Prostate gland (tissue), 2 donors: ENCODE measurements at regions not wholly inside any gene's neighbourhood (a gene's known extent, or its start where the extent isn't known, plus 50 kb on each side); places are given as distances from the start of the nearest gene placed in this dataset.

Source experiments
- DNase-seq: peaks from one replicate; pipeline ENCODE4 v3.0.0-alpha.2; 2019; ENCODE audit warnings: low spot score
- H3K27ac ChIP-seq, 2 donors: fragments of 200-600 bp; sonication (generic); 2 replicates each; pipeline ENCODE4 v1.5.1; 2017 to 2019
- H3K27me3 ChIP-seq: fragments of 200-600 bp; sonication (generic); replicated peaks from 2 replicates; pipeline ENCODE4 v1.5.1; 2019; ENCODE audit not compliant: insufficient read depth
- H3K36me3 ChIP-seq, 2 donors: fragments of 200-600 bp; sonication (generic); 1 replicate in 1 of 2; 2 replicates in 1 of 2; pipeline versions ENCODE4 v1.5.1 to v1.8.1; 2017 to 2019
- H3K4me1 ChIP-seq: fragments of 200-600 bp; sonication (generic); replicated peaks from 2 replicates; pipeline ENCODE4 v1.5.1; 2019
- H3K4me3 ChIP-seq, 2 donors: fragments of 200-600 bp; sonication (generic); 2 replicates each; pipeline ENCODE4 v1.5.1; 2017 to 2019
- H3K9me3 ChIP-seq: fragments of 200-600 bp; sonication (generic); 2 replicates; pipeline ENCODE4 v1.5.1; 2017
- CTCF ChIP-seq, 4 experiments: fragments of 200-600 bp in 2 of 4; fragments of 450-650 bp in 2 of 4; sonication (generic) in 2 of 4; IDR thresholded peaks; 1 replicate in 3 of 4; 2 replicates in 1 of 4; pipeline ENCODE4 v1.5.1; 2016 to 2019; ENCODE audit warnings: antibody characterized with exemption in 4 of 4, mild to moderate bottlenecking in 2 of 4, moderate library complexity in 2 of 4
- POLR2A ChIP-seq: fragments of 450-650 bp; IDR thresholded peaks from one replicate; pipeline ENCODE4 v1.6.1; 2016; ENCODE audit warnings: antibody characterized with exemption, mild to moderate bottlenecking
- POLR2AphosphoS5 ChIP-seq: sonication (generic); formaldehyde crosslinking; IDR thresholded peaks from one replicate; pipeline ENCODE4 v1.6.1; 2017; ENCODE audit warnings: antibody characterized with exemption
- WGBS: methylation state at CpG from one replicate; pipeline ENCODE4 v1.1.5; 2018; 5-methylcytosine and 5-hydroxymethylcytosine counted together
- intact Hi-C: fragments of 100-400 bp; cut with DNase I; formaldehyde crosslinking; loops from one replicate; pipeline ENCODE4 v1.14.2; 2022

DNA sequence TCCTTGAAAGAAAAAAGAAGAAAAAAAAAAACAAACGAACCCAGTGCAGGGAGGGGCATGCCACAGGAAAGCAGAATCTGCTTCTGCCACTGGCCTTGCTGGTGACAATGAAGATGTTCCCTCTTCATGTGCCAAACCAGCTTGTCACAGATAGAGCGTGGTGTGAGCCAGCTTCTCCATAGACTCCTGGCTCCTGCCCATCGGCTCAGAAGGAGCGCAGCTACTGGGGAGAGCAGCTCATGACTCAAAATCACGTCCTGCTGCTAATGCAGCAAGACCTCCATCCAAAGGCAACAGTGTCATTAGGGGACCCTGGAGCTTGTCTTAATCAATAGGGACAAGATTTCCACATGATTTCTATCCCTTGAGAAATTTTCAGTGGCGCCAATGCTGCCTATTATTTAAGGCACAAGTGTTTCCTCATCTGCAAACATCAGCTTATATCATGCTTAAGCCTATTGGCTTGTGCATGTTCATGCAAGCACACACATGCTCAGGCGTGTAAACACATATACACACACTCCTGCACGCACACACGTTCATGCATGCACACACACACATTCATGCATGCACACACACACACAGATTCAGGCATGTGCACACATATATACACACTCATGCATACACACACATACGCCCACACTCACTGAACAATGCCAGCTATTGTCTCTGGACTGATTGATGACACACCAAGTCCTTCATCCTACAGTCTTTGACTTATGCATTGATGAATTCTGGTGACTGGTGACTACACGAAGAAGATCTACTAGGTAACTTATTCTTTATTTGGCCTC is 682.0 kb upstream of the ID2 start:
- no peaks in the 10 kb centered on the region for H3K4me1 ChIP-seq
- no peak for DNase-seq
- no peaks in the 10 kb centered on the region for H3K36me3 ChIP-seq
- no peak overlapping the region for H3K4me3 ChIP-seq
- H3K27ac ChIP-seq, result no peak overlapping the region
- TF ChIP-seq POLR2AphosphoS5, result no peak
- no peak for TF ChIP-seq CTCF (IDR thresholded peaks at IDR 0.05)
- no peak for TF ChIP-seq POLR2A
- WGBS, result 78% methylated on average over 11 of the region's 11 CpGs
- intact Hi-C loops, result no loop called here
- no peaks in the 10 kb centered on the region for H3K27me3 ChIP-seq
- no peaks in the 10 kb centered on the region for H3K9me3 ChIP-seq

GRCh38 chr2:8000870-8001269 is 681.0 kb upstream of the ID2 start:
- intact Hi-C loops, result no loop called here
- Histone ChIP-seq H3K9me3 (no peaks in the 10 kb centered on the region), H3K4me1 (no peaks in the 10 kb centered on the region), H3K27ac (no peak overlapping the region), H3K27me3 (no peaks in the 10 kb centered on the region), H3K4me3 (no peak overlapping the region), H3K36me3 (no peaks in the 10 kb centered on the region)
- 100% methylated on average over 1 of the region's 1 CpG for WGBS
- no peak for TF ChIP-seq POLR2AphosphoS5
- TF ChIP-seq CTCF (IDR thresholded peaks at IDR 0.05), result no peak
- no peak for TF ChIP-seq POLR2A
- DNase-seq, result no peak

GRCh38 chr2:8002765-8003393 is 679.0 kb upstream of the ID2 start:
- Histone ChIP-seq H3K9me3 (no peaks in the 10 kb centered on the region), H3K27ac (no peak overlapping the region), H3K27me3 (no peaks in the 10 kb centered on the region), H3K4me1 (no peaks in the 10 kb centered on the region), H3K4me3 (no peak overlapping the region), H3K36me3 (no peaks in the 10 kb centered on the region)
- intact Hi-C loops, result no loop called here
- DNase-seq, result no peak
- WGBS, result 93% methylated on average over 8 of the region's 8 CpGs
- TF ChIP-seq POLR2A (no peak), POLR2AphosphoS5 (no peak), CTCF (IDR thresholded peaks at IDR 0.05) (no peak)

- TF ChIP-seq POLR2AphosphoS5 (no peak), CTCF (IDR thresholded peaks at IDR 0.05) (no peak), POLR2A (no peak)
- no peaks in the 10 kb centered on the region for H3K27me3 ChIP-seq
- H3K27ac ChIP-seq, result no peak overlapping the region
- H3K9me3 ChIP-seq, result no peaks in the 10 kb centered on the region
- no peak overlapping the region for H3K4me3 ChIP-seq
- WGBS, result 25% methylated on average over 13 of the region's 13 CpGs
- H3K4me1 ChIP-seq, result no peaks in the 10 kb centered on the region
- DNase-seq, result peak; percentile 14
- intact Hi-C loops, result loop anchor here (2.0 kb wide), 1 partner anchor 675 kb away; no protein-coding TSS in a partner anchor
- H3K36me3 ChIP-seq, result no peaks in the 10 kb centered on the region
Measured at GRCh38 chr2:8003462-8004075, 678.3 kb upstream of the ID2 start.
